IMR-90 (cell line): ENCODE measurements at regions not wholly inside any gene's neighbourhood (a gene's known extent, or its start where the extent isn't known, plus 50 kb on each side); places are given as distances from the start of the nearest gene placed in this dataset.

Experiments used
- ATAC-seq: fragments of 200-7000 bp; cut with Tn5 transposase; 2 replicates; pipeline ENCODE4 v1.9.1; 2020; ENCODE audit warnings: low read depth, mild to moderate bottlenecking, moderate library complexity
- BruUV-seq: library from RNA; stranded (reverse); fragments of 400-500 nt; replicated peaks from 2 replicates; lab custom pipeline; 2021; lab: Mats Ljungman, UMichigan
- CTCF ChIA-PET: fragments of 300-600 bp; formaldehyde crosslinking; extraction: SDS; loops from one replicate; lab custom pipeline; 2021; ENCODE audit warnings: antibody characterized with exemption; lab: Yijun Ruan, JAX
- POLR2A ChIA-PET: fragments of 300-600 bp; sonication (Branson Sonifier 250); formaldehyde crosslinking; loops from one replicate; lab custom pipeline; 2022; ENCODE audit warnings: antibody characterized with exemption; ENCODE audit not compliant: unreplicated experiment; lab: Charles Lee
- DNase-seq: peaks from one replicate; pipeline ENCODE4 v3.0.0; 2013
- H2AFZ ChIP-seq: replicated peaks from 2 replicates; pipeline ENCODE3; 2013; ENCODE audit warnings: low read length, mild to moderate bottlenecking; ENCODE audit not compliant: poor library complexity
- H2AK5ac ChIP-seq: 2 replicates; pipeline ENCODE4 v1.6.1; 2013; ENCODE audit warnings: low read depth, low read length, inconsistent platforms
- H2AK9ac ChIP-seq: replicated peaks from 2 replicates; pipeline ENCODE3; 2013; ENCODE audit warnings: mild to moderate bottlenecking, low read depth, low read length, moderate library complexity; ENCODE audit not compliant: poor library complexity
- H2BK120ac ChIP-seq: 2 replicates; pipeline ENCODE4 v1.6.1; 2013; ENCODE audit warnings: low read depth, low read length, inconsistent platforms
- H2BK15ac ChIP-seq: 3 replicates; pipeline ENCODE4 v1.6.1; 2013; ENCODE audit warnings: low read depth, low read length, inconsistent platforms
- H2BK20ac ChIP-seq: 2 replicates; pipeline ENCODE4 v1.6.1; 2013; ENCODE audit warnings: low read depth, mild to moderate bottlenecking, inconsistent platforms, low read length, moderate library complexity
- H2BK5ac ChIP-seq: 2 replicates; pipeline ENCODE4 v1.6.1; 2013; ENCODE audit warnings: mild to moderate bottlenecking, low read depth, low read length, inconsistent platforms; ENCODE audit not compliant: poor library complexity, severe bottlenecking
- H3K14ac ChIP-seq: replicated peaks from 2 replicates; pipeline ENCODE4 v1.6.1; 2013; ENCODE audit warnings: low read depth, low read length, inconsistent platforms
- H3K18ac ChIP-seq: 2 replicates; pipeline ENCODE4 v1.6.1; 2013; ENCODE audit warnings: low read depth, low read length, control low read depth
- H3K23ac ChIP-seq: 2 replicates; pipeline ENCODE4 v1.6.1; 2013; ENCODE audit warnings: low read depth, low read length, inconsistent platforms
- H3K27ac ChIP-seq: 2 replicates; pipeline ENCODE4 v1.5.1; 2013; ENCODE audit warnings: mild to moderate bottlenecking, control low read depth, low read length; ENCODE audit not compliant: insufficient read depth
- H3K27me3 ChIP-seq: 2 replicates; pipeline ENCODE4 v1.6.1; 2013; ENCODE audit warnings: low read length; ENCODE audit not compliant: control insufficient read depth, insufficient read depth
- H3K36me3 ChIP-seq: 2 replicates; pipeline ENCODE4 v1.6.1; 2013; ENCODE audit warnings: low read length, mixed read lengths; ENCODE audit not compliant: control insufficient read depth, insufficient read depth
- H3K4ac ChIP-seq: 2 replicates; pipeline ENCODE4 v1.6.1; 2013; ENCODE audit warnings: low read depth, low read length, inconsistent platforms
- H3K4me1 ChIP-seq: 2 replicates; pipeline ENCODE4 v1.6.1; 2013; ENCODE audit warnings: low read length, mixed read lengths; ENCODE audit not compliant: control insufficient read depth, insufficient read depth
- H3K4me2 ChIP-seq: 2 replicates; pipeline ENCODE4 v1.6.1; 2013; ENCODE audit warnings: low read depth, mild to moderate bottlenecking, control low read depth, low read length, moderate library complexity
- H3K4me3 ChIP-seq: 2 replicates; pipeline ENCODE4 v1.5.1; 2013; ENCODE audit warnings: low read depth, mild to moderate bottlenecking, control low read depth, low read length, moderate library complexity; ENCODE audit not compliant: insufficient read depth
- H3K56ac ChIP-seq: 2 replicates; pipeline ENCODE4 v1.6.1; 2013; ENCODE audit warnings: low read length, inconsistent platforms; ENCODE audit not compliant: insufficient read depth; ENCODE audit errors: extremely low read depth
- H3K79me1 ChIP-seq, 2 experiments: 2 replicates each; pipeline ENCODE4 v1.6.1; 2013; ENCODE audit warnings: low read length in 2 of 2, inconsistent platforms in 1 of 2, low read depth in 1 of 2
- H3K9ac ChIP-seq: 2 replicates; pipeline ENCODE4 v1.6.1; 2013; ENCODE audit warnings: low read depth, low read length, control low read depth
- H3K9me1 ChIP-seq: 2 replicates; pipeline ENCODE4 v1.6.1; 2013; ENCODE audit warnings: low read length, inconsistent platforms; ENCODE audit not compliant: insufficient read depth
- H3K9me3 ChIP-seq: 2 replicates; pipeline ENCODE4 v1.6.1; 2013; ENCODE audit warnings: low read length; ENCODE audit not compliant: control insufficient read depth, insufficient read depth
- H4K20me1 ChIP-seq: 2 replicates; pipeline ENCODE4 v1.6.1; 2013; ENCODE audit warnings: low read length, inconsistent platforms; ENCODE audit not compliant: insufficient read depth
- H4K5ac ChIP-seq: 2 replicates; pipeline ENCODE4 v1.6.1; 2013; ENCODE audit warnings: mild to moderate bottlenecking, low read depth, low read length, control low read depth
- H4K8ac ChIP-seq, 2 experiments: 2 replicates each; pipeline ENCODE4 v1.6.1; 2013; ENCODE audit warnings: low read depth in 2 of 2, low read length in 2 of 2, control low read depth in 1 of 2, inconsistent platforms in 1 of 2
- H4K91ac ChIP-seq: 2 replicates; pipeline ENCODE4 v1.6.1; 2013; ENCODE audit warnings: low read depth, low read length, inconsistent platforms; ENCODE audit not compliant: insufficient read depth
- CEBPB ChIP-seq: IDR thresholded peaks from 2 replicates; pipeline ENCODE4 v1.6.1; 2012; ENCODE audit warnings: low read depth, low read length, improper control_type of control experiment
- CHD1 ChIP-seq: IDR thresholded peaks from 2 replicates; pipeline ENCODE4 v1.6.1; 2012; ENCODE audit warnings: low read depth, low read length, improper control_type of control experiment
- ELK1 ChIP-seq: fragments of 150-350 bp; IDR thresholded peaks from 2 replicates; pipeline ENCODE4 v1.6.1; 2016; ENCODE audit warnings: low read depth, mild to moderate bottlenecking, low read length, moderate library complexity, borderline replicate concordance
- FOS ChIP-seq: fragments of 150-350 bp; IDR thresholded peaks from 2 replicates; pipeline ENCODE4 v1.6.1; 2016; ENCODE audit warnings: low read depth, low read length
- MAFK ChIP-seq: IDR thresholded peaks from 2 replicates; pipeline ENCODE4 v1.6.1; 2012; ENCODE audit warnings: low read depth, low read length, improper control_type of control experiment
- MAZ ChIP-seq: IDR thresholded peaks from 2 replicates; pipeline ENCODE4 v1.6.1; 2012; ENCODE audit warnings: low read depth, mild to moderate bottlenecking, low read length, improper control_type of control experiment, moderate library complexity, borderline replicate concordance
- MXI1 ChIP-seq: IDR thresholded peaks from 2 replicates; pipeline ENCODE4 v1.6.1; 2012; ENCODE audit warnings: low read depth, mild to moderate bottlenecking, low read length, moderate library complexity, borderline replicate concordance
- NFE2L2 ChIP-seq: fragments of 150-350 bp; IDR thresholded peaks from 2 replicates; pipeline ENCODE4 v1.6.1; 2016; ENCODE audit warnings: low read depth, mild to moderate bottlenecking, low read length
- POLR2A ChIP-seq: IDR thresholded peaks from 2 replicates; pipeline ENCODE4 v1.6.1; 2012; ENCODE audit warnings: mild to moderate bottlenecking, low read depth, low read length
- RFX5 ChIP-seq: IDR thresholded peaks from 2 replicates; pipeline ENCODE4 v1.8.0; 2012; ENCODE audit warnings: low read depth, mild to moderate bottlenecking, low read length, moderate library complexity
- SMC3 ChIP-seq: fragments of 150-350 bp; IDR thresholded peaks from 2 replicates; pipeline ENCODE4 v1.6.1; 2016; ENCODE audit warnings: low read depth, mild to moderate bottlenecking, antibody characterized with exemption, low read length, moderate library complexity
- USF2 ChIP-seq: fragments of 150-350 bp; IDR thresholded peaks from 2 replicates; pipeline ENCODE4 v1.6.1; 2017; ENCODE audit warnings: mild to moderate bottlenecking, antibody characterized with exemption, low read length, low read depth
- WGBS, 2 experiments: methylation state at CpG; one replicate each; pipeline versions ENCODE4 v1.1.5 to v1.1.7; 2013; ENCODE audit warnings: missing lambda C conversion rate in 2 of 2; ENCODE audit not compliant: insufficient read length in 1 of 2; ENCODE audit errors: extremely low coverage in 2 of 2; 5-methylcytosine and 5-hydroxymethylcytosine counted together
- dilution Hi-C: fragments of 300-500 bp; cut with HindIII; formaldehyde crosslinking; loops from one replicate; pipeline ENCODE4 v1.14.3; 2018; ENCODE audit warnings: low sequenced_read_pairs; ENCODE audit not compliant: unreplicated experiment
- in situ Hi-C: fragments of 300-500 bp; cut with MboI; formaldehyde crosslinking; loops from 3 replicates; pipeline ENCODE4 v1.14.3; 2019; ENCODE audit warnings: low sequenced_read_pairs, inconsistent platforms, mixed read lengths
- intact Hi-C: fragments of 100-400 bp; cut with micrococcal nuclease; formaldehyde crosslinking; loops from 2 replicates; pipeline ENCODE4 v1.10.0; 2022

GRCh38 chr5:91521334-91521733, 138.2 kb upstream of the ARRDC3 start:
- Histone ChIP-seq H4K8ac (no peak overlapping the region), H3K4me3 (no peak overlapping the region), H2BK20ac (no peak overlapping the region), H3K36me3 (no peaks in the 10 kb centered on the region), H3K14ac (no peak overlapping the region), H2AK5ac (no peak overlapping the region), H3K79me1 (no peaks in the 10 kb centered on the region), H3K9me3 (no peaks in the 10 kb centered on the region), H3K23ac (no peak overlapping the region), H3K4ac (no peak overlapping the region), H3K9me1 (no peaks in the 10 kb centered on the region), H2BK15ac (no peak overlapping the region), H4K5ac (no peak overlapping the region), H2AFZ (no peak overlapping the region), H3K27ac (no peak overlapping the region), H3K4me1 (no peaks in the 10 kb centered on the region), H2AK9ac (no peak overlapping the region), H3K27me3 (no peaks in the 10 kb centered on the region), H2BK120ac (no peak overlapping the region), H3K4me2 (no peak overlapping the region), H2BK5ac (no peak overlapping the region), H3K9ac (no peak overlapping the region), H3K18ac (no peak overlapping the region), H4K91ac (no peak overlapping the region), H4K20me1 (no peaks in the 10 kb centered on the region), H3K56ac (no peak overlapping the region)
- ChIA-PET CTCF (interaction anchor here (0.6 to 0.7 kb wide), 2 partner anchors 31 to 507 kb away, joined by 4 to 5 read pairs; no protein-coding TSS in a partner anchor), POLR2A (no interaction called here)
- no TSS peak for BruUV-seq
- DNase-seq (no peak), ATAC-seq (no peak)
- WGBS, 2 experiments: no CpG with 5 or more reads among the region's 1 CpG
- intact Hi-C loops (no loop called here), dilution Hi-C loops (no loop called here), in situ Hi-C loops (no loop called here)
- TF ChIP-seq RFX5 (no peak), ELK1 (no peak), NFE2L2 (no peak), CEBPB (no peak), FOS (no peak), POLR2A (no peak), MAZ (no peak), USF2 (no peak), CHD1 (no peak), MXI1 (no peak), SMC3 (no peak), MAFK (no peak)
